ENCODE measurements at regions not wholly inside any gene's neighbourhood (a gene's known extent, or its start where the extent isn't known, plus 50 kb on each side); places are given as distances from the start of the nearest gene placed in this dataset.

GRCh38 chr1:201652181-201652580 is 113.3 kb downstream of the NAV1 start:
- TF ChIP-seq CTCF (conservative IDR thresholded peaks at IDR 0.05): no peak
- TF ChIP-seq ZFX (IDR thresholded peaks at IDR 0.05): no peak

All from C4-2B (cell line).